ENCODE measurements at regions not wholly inside any gene's neighbourhood (a gene's known extent, or its start where the extent isn't known, plus 50 kb on each side); places are given as distances from the start of the nearest gene placed in this dataset.

DNA sequence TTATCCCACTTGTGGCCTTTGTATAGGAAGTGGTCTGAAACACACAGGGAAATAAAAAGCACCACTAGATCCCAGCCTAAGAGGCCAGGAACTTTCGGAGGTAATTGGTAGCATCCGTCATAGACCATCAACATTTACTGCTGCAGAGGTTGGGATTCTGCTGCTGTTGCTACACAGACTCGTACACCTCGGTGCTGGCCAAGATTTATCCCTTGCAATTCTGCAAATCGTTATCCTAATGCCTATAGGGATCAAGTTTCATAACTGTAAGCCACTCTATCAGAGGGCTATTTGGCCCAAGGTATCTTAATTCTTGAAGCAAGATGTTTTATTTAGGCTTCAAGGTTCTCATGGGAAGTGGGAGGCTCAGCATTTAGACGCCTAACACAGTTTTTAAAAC, 913.6 kb downstream of the GALC start:
- no peak for DNase-seq
- Histone ChIP-seq H3K27me3 (replicated peaks) (no peaks in the 10 kb centered on the region), H3K36me3 (replicated peaks) (no peaks in the 10 kb centered on the region), H3K4me3 (ENCODE audit: low read depth, low read length) (no peak overlapping the region), H3K27ac (no peak overlapping the region)
- in situ Hi-C loops (cut with HindIII; ENCODE audit: low pct_ligation_motif_present, low sequenced_read_pairs): no loop called here
- TF ChIP-seq, protein P1, sequence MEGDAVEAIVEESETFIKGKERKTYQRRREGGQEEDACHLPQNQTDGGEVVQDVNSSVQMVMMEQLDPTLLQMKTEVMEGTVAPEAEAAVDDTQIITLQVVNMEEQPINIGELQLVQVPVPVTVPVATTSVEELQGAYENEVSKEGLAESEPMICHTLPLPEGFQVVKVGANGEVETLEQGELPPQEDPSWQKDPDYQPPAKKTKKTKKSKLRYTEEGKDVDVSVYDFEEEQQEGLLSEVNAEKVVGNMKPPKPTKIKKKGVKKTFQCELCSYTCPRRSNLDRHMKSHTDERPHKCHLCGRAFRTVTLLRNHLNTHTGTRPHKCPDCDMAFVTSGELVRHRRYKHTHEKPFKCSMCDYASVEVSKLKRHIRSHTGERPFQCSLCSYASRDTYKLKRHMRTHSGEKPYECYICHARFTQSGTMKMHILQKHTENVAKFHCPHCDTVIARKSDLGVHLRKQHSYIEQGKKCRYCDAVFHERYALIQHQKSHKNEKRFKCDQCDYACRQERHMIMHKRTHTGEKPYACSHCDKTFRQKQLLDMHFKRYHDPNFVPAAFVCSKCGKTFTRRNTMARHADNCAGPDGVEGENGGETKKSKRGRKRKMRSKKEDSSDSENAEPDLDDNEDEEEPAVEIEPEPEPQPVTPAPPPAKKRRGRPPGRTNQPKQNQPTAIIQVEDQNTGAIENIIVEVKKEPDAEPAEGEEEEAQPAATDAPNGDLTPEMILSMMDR (IDR thresholded peaks at IDR 0.05; ENCODE audit: low read depth, low read length, missing control alignments): no peak

DNA sequence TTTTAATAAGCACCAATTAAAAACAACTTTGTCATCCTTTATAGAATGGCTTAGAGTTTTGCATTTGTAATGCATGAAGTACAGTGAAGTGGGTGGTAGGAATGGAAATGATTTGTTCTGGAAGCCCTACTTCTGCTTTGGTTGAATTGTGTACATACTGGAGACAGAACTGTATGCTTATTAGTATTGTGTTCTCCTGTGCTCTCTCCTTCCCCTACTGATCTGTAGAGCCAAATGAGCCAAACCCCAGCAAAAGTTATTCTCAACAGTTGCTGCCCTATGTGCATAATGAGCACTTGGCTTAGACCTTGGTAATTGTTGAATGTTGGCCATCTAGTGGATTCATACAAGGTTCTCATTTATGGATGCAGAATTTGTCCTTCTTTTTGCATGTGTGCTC, 916.1 kb downstream of the GALC start:
- Histone ChIP-seq H3K36me3 (replicated peaks) (no peaks in the 10 kb centered on the region), H3K27me3 (replicated peaks) (no peaks in the 10 kb centered on the region), H3K27ac (no peak overlapping the region), H3K4me3 (ENCODE audit: low read depth, low read length) (no peak overlapping the region)
- in situ Hi-C loops (cut with HindIII; ENCODE audit: low pct_ligation_motif_present, low sequenced_read_pairs): no loop called here
- no peak for DNase-seq
- TF ChIP-seq, protein P1 (IDR thresholded peaks at IDR 0.05; ENCODE audit: low read depth, low read length, missing control alignments): no peak

DNA sequence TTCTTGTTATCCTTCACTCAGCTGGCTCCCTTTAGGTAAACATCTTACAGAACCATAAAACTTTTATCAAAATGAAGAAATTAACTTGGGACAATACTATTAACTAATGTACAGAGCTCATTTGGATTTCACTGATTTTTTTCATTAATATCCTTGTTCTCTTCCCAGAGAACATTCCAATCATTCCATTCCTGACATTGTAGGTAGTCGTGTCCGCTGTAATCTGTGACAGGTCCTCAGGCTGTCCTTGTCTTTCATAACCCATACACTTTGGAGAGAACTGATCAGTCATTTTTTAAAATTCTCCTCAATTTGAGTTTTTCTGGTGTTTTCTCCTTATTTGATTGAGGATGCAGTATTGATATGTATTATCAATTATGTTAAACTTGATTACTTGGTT, 916.8 kb downstream of the GALC start:
- TF ChIP-seq, protein P1 (IDR thresholded peaks at IDR 0.05; ENCODE audit: low read depth, low read length, missing control alignments): no peak
- in situ Hi-C loops (cut with HindIII; ENCODE audit: low pct_ligation_motif_present, low sequenced_read_pairs): no loop called here
- no peak overlapping the region for H3K4me3 ChIP-seq (ENCODE audit: low read depth, low read length)
- DNase-seq: no peak
- no peak overlapping the region for H3K27ac ChIP-seq
- no peaks in the 10 kb centered on the region for H3K36me3 ChIP-seq (replicated peaks)
- no peaks in the 10 kb centered on the region for H3K27me3 ChIP-seq (replicated peaks)

DNA sequence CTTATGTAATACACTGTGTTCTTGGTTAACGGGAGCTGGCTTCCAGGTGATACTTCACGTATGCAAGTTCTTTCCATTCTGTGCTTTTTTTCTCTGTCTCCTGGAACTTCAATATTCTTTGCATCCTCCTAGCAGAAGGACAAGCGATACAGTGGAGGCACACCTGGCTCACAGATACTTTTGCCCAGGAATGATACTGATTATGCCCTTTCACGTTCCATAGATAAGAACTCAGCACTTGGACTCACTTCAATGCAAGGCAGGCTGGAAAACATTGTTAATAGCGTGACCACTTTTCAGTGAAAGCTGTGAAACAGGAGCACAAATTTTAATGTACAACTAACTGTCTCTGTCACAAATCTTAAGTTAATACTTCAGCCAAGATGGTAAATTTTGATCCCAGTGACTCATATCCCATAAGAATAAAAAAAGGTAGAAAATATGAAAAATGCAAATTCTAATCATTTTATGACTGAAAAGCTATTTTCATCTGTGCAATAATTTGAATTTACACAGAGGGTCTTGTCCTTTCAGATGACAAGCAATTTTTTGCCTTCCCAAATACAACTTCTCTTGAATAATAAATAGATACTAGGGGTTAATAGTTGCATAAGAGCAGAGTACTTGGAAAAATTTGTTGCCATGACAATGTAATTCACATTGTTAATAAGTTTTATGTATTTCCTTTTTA, 919.0 kb downstream of the GALC start:
- H3K27ac ChIP-seq: no peak overlapping the region
- DNase-seq: no peak
- in situ Hi-C loops (cut with HindIII; ENCODE audit: low pct_ligation_motif_present, low sequenced_read_pairs): no loop called here
- no peaks in the 10 kb centered on the region for H3K36me3 ChIP-seq (replicated peaks)
- TF ChIP-seq, protein P1 (IDR thresholded peaks at IDR 0.05; ENCODE audit: low read depth, low read length, missing control alignments): no peak
- H3K27me3 ChIP-seq (replicated peaks): no peaks in the 10 kb centered on the region
- no peak overlapping the region for H3K4me3 ChIP-seq (ENCODE audit: low read depth, low read length)

DNA sequence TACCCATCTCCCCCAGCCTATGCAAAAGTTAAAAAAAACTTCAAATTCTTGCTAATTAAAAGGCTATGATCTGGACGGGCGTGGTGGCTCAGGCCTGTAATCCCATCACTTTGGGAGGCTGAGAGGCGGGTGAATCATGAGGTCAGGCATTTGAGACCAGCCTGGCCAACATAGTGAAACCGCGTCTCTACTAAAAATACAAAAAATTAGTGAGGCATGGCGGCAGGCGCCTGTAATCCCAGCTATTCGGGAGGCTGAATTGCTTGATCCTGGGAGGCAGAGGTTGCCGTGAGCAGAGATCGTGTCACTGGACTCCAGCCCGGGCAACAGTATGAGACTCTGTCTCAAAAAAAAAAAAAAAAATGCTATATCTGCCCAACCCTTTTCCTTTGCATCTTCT, 925.4 kb downstream of the GALC start:
- no peak for DNase-seq
- TF ChIP-seq, protein P1 (IDR thresholded peaks at IDR 0.05; ENCODE audit: low read depth, low read length, missing control alignments): no peak
- no peak overlapping the region for H3K4me3 ChIP-seq (ENCODE audit: low read depth, low read length)
- in situ Hi-C loops (cut with HindIII; ENCODE audit: low pct_ligation_motif_present, low sequenced_read_pairs): no loop called here
- H3K36me3 ChIP-seq (replicated peaks): no peaks in the 10 kb centered on the region
- H3K27me3 ChIP-seq (replicated peaks): no peaks in the 10 kb centered on the region
- no peak overlapping the region for H3K27ac ChIP-seq

DNA sequence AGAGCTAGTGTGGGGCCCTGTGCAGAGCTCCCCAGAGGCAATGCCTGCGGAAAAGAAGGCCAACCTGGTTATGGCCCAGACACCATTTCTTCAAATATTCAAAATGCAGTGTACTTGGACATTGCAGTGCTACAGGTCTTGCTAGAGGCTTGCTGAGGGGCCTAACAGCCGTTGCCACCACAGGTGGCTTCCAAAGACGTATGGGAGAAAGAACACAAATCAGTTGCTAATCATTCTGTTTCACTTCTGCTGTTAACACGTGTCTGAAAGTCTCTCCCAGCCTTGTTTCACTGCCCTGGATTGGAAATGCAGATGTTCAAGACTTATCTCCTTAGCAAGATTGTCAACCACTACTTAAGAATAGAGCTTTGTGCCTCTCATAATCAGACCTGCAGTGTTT, 925.9 kb downstream of the GALC start:
- TF ChIP-seq, protein P1 (IDR thresholded peaks at IDR 0.05; ENCODE audit: low read depth, low read length, missing control alignments): no peak
- Histone ChIP-seq H3K36me3 (replicated peaks) (no peaks in the 10 kb centered on the region), H3K27me3 (replicated peaks) (no peaks in the 10 kb centered on the region), H3K27ac (no peak overlapping the region), H3K4me3 (ENCODE audit: low read depth, low read length) (no peak overlapping the region)
- no peak for DNase-seq
- in situ Hi-C loops (cut with HindIII; ENCODE audit: low pct_ligation_motif_present, low sequenced_read_pairs): no loop called here
